CD4-positive, alpha-beta T cell treated with Interleukin-1 beta for 1 hour (primary cell): ENCODE measurements at regions not wholly inside any gene's neighbourhood (a gene's known extent, or its start where the extent isn't known, plus 50 kb on each side); places are given as distances from the start of the nearest gene placed in this dataset.

Experiments
- DNase-seq, 2 donors: peaks; one replicate each; pipeline ENCODE4 v3.0.0-alpha.2; 2020 to 2022

GRCh38 chr1:209250861-209251636, 332.5 kb upstream of the CAMK1G start:
- no peak for DNase-seq

- no peak for DNase-seq
Observed at GRCh38 chr1:209256766-209257350, 326.7 kb upstream of the CAMK1G start.

- DNase-seq: no peak
Observed at GRCh38 chr1:209257454-209257853, 326.1 kb upstream of the CAMK1G start.

- no peak for DNase-seq
Observed at GRCh38 chr1:209260136-209260535, 323.4 kb upstream of the CAMK1G start.

- no peak for DNase-seq
Observed at GRCh38 chr1:209262631-209263030, 320.9 kb upstream of the CAMK1G start.

GRCh38 chr1:209265301-209265700, 318.2 kb upstream of the CAMK1G start:
- DNase-seq: no peak

- DNase-seq: no peak
Observed at GRCh38 chr1:209266590-209267205, 316.8 kb upstream of the CAMK1G start.

- no peak for DNase-seq
Observed at GRCh38 chr1:209267968-209268367, 315.5 kb upstream of the CAMK1G start.

- no peak for DNase-seq
Observed at GRCh38 chr1:209268479-209268878, 315.0 kb upstream of the CAMK1G start.

GRCh38 chr1:209276321-209276720, 307.2 kb upstream of the CAMK1G start:
- DNase-seq: no peak

GRCh38 chr1:209277662-209278061, 305.9 kb upstream of the CAMK1G start:
- no peak for DNase-seq

- DNase-seq: no peak
Observed at GRCh38 chr1:209291715-209292114, 291.8 kb upstream of the CAMK1G start.

- DNase-seq: no peak
Observed at GRCh38 chr1:209302779-209303568, 280.5 kb upstream of the CAMK1G start.

GRCh38 chr1:209304166-209304565, 279.3 kb upstream of the CAMK1G start:
- no peak for DNase-seq

- no peak for DNase-seq
Observed at GRCh38 chr1:209305221-209305954, 278.1 kb upstream of the CAMK1G start.

GRCh38 chr1:209307846-209308245, 275.7 kb upstream of the CAMK1G start:
- DNase-seq: no peak

- no peak for DNase-seq
Observed at GRCh38 chr1:209309198-209309597, 274.3 kb upstream of the CAMK1G start.

GRCh38 chr1:209311770-209312169, 271.7 kb upstream of the CAMK1G start:
- no peak for DNase-seq

GRCh38 chr1:209316929-209317328, 266.6 kb upstream of the CAMK1G start:
- DNase-seq: no peak

GRCh38 chr1:209318181-209319056, 265.1 kb upstream of the CAMK1G start:
- no peak for DNase-seq

GRCh38 chr1:209319057-209319432, 264.5 kb upstream of the CAMK1G start:
- no peak for DNase-seq

GRCh38 chr1:209319549-209319948, 264.0 kb upstream of the CAMK1G start:
- no peak for DNase-seq
